Urinary bladder (tissue), 3 donors: ENCODE measurements at regions not wholly inside any gene's neighbourhood (a gene's known extent, or its start where the extent isn't known, plus 50 kb on each side); places are given as distances from the start of the nearest gene placed in this dataset.

Source experiments
- DNase-seq: peaks from one replicate; pipeline ENCODE4 v3.0.0-alpha.2; 2015; ENCODE audit errors: extremely low spot score
- H3K27ac ChIP-seq: one replicate; pipeline ENCODE4 v1.5.1; 2013; ENCODE audit warnings: low read depth, mild to moderate bottlenecking, moderate library complexity
- H3K36me3 ChIP-seq: one replicate; pipeline ENCODE4 v1.6.1; 2013; ENCODE audit warnings: mild to moderate bottlenecking, moderate library complexity; ENCODE audit not compliant: insufficient read depth
- H3K4me1 ChIP-seq: one replicate; pipeline ENCODE4 v1.6.1; 2013; ENCODE audit warnings: mild to moderate bottlenecking, moderate library complexity; ENCODE audit not compliant: insufficient read depth
- H3K4me3 ChIP-seq: one replicate; pipeline ENCODE4 v1.5.1; 2013; ENCODE audit warnings: low read depth, low read length
- WGBS: extraction: QIAGEN DNeasy Blood & Tissue Kit; methylation state at CpG from one replicate; pipeline ENCODE4 v1.1.7; 2013; 5-methylcytosine and 5-hydroxymethylcytosine counted together
- donor health status: healthy with polysubstance abuse.
- donor health status: healthy.

- Histone ChIP-seq H3K4me3 (no peak overlapping the region), H3K36me3 (no peaks in the 10 kb centered on the region), H3K4me1 (no peaks in the 10 kb centered on the region), H3K27ac (no peak overlapping the region)
- DNase-seq, result no peak
- WGBS, result 18% methylated on average over 7 of the region's 7 CpGs
Observed at GRCh38 chr3:72123908-72124441, 339.0 kb upstream of the PROK2 start.

- no peak for DNase-seq
- no peaks in the 10 kb centered on the region for H3K4me1 ChIP-seq
- H3K27ac ChIP-seq, result no peak overlapping the region
- 83% methylated on average over 5 of the region's 5 CpGs for WGBS
- no peak overlapping the region for H3K4me3 ChIP-seq
- no peaks in the 10 kb centered on the region for H3K36me3 ChIP-seq
Observed at GRCh38 chr3:72120806-72121778, 336.1 kb upstream of the PROK2 start.

DNA sequence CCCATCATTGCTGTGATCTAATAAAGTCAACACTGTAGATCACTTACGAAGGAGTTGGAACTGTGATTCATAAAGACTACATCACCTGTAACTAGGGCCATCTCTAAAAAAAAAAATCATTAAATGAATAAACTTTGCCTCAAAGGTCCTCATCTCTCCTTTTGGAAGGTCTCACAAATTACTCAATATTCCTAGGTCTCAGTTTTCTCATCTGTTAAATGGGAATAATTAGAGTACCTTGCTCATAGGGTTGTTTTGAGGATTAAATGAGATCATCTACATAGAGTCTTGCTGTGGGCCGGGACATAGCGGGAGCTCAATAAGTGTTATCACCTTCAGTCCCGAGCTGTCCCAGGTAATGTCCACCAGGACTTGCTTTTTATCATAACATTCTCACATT, 335.1 kb upstream of the PROK2 start:
- no peak for DNase-seq
- Histone ChIP-seq H3K36me3 (no peaks in the 10 kb centered on the region), H3K4me1 (no peaks in the 10 kb centered on the region), H3K27ac (no peak overlapping the region), H3K4me3 (no peak overlapping the region)
- 96% methylated on average over 4 of the region's 4 CpGs for WGBS

- Histone ChIP-seq H3K27ac (no peak overlapping the region), H3K36me3 (no peaks in the 10 kb centered on the region), H3K4me3 (no peak overlapping the region), H3K4me1 (no peaks in the 10 kb centered on the region)
- DNase-seq, result no peak
Observed at GRCh38 chr3:72118628-72119027, 333.7 kb upstream of the PROK2 start.

GRCh38 chr3:72116226-72116625, 331.3 kb upstream of the PROK2 start:
- WGBS, result 94% methylated on average over 7 of the region's 7 CpGs
- no peak for DNase-seq
- H3K36me3 ChIP-seq, result no peaks in the 10 kb centered on the region
- H3K27ac ChIP-seq, result no peak overlapping the region
- H3K4me3 ChIP-seq, result no peak overlapping the region
- no peaks in the 10 kb centered on the region for H3K4me1 ChIP-seq

DNA sequence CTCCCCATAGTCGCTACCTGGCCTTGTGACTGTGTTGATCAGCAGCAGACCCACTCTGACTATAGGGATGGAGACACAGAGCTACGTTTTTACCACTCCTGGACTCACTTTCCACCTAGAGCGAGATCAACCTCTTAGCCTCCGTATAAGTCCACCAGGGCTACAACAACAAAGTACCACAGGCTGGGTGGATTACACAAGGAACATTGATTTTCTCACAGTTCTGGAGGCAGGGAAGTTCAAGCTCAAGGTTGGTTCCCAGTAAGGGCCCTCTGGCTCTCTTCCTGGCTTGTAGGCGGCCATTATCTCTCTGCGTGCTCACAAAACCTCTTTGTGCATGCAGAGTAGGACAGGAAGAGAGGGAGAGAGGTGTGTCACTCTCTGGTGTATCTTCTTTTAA, 330.4 kb upstream of the PROK2 start:
- H3K36me3 ChIP-seq, result no peaks in the 10 kb centered on the region
- H3K4me1 ChIP-seq, result no peaks in the 10 kb centered on the region
- no peak for DNase-seq
- no peak overlapping the region for H3K4me3 ChIP-seq
- 98% methylated on average over 6 of the region's 6 CpGs for WGBS
- no peak overlapping the region for H3K27ac ChIP-seq

DNA sequence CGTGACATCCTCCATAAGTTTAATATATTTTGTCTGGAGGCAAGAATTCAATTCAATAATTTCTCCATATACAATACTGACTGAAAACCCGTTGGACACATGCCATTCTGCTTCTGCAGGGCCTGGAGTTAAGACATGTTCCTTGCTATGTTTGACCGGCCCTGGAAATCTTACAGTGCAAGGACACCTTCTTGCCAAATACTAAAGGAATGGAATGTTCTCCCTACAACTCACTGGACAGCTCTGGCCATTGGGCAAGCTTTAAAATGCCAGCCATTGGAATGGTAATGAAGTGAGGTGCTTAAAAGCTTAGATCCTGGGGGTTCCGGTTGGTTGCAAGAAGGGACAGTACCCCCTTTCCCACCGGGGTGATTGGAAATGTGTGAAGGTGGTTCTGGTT, 329.8 kb upstream of the PROK2 start:
- no peaks in the 10 kb centered on the region for H3K4me1 ChIP-seq
- WGBS, result 70% methylated on average over 5 of the region's 5 CpGs
- H3K27ac ChIP-seq, result no peak overlapping the region
- no peaks in the 10 kb centered on the region for H3K36me3 ChIP-seq
- no peak for DNase-seq
- H3K4me3 ChIP-seq, result no peak overlapping the region

GRCh38 chr3:72113964-72114363, 329.0 kb upstream of the PROK2 start:
- H3K27ac ChIP-seq, result no peak overlapping the region
- no peak overlapping the region for H3K4me3 ChIP-seq
- no peaks in the 10 kb centered on the region for H3K4me1 ChIP-seq
- WGBS, result 97% methylated on average over 3 of the region's 3 CpGs
- no peaks in the 10 kb centered on the region for H3K36me3 ChIP-seq
- DNase-seq, result no peak

GRCh38 chr3:72113564-72113963, 328.6 kb upstream of the PROK2 start:
- no peak overlapping the region for H3K4me3 ChIP-seq
- no peaks in the 10 kb centered on the region for H3K36me3 ChIP-seq
- H3K27ac ChIP-seq, result no peak overlapping the region
- 84% methylated on average over 1 of the region's 1 CpG for WGBS
- DNase-seq, result no peak
- H3K4me1 ChIP-seq, result no peaks in the 10 kb centered on the region

DNA sequence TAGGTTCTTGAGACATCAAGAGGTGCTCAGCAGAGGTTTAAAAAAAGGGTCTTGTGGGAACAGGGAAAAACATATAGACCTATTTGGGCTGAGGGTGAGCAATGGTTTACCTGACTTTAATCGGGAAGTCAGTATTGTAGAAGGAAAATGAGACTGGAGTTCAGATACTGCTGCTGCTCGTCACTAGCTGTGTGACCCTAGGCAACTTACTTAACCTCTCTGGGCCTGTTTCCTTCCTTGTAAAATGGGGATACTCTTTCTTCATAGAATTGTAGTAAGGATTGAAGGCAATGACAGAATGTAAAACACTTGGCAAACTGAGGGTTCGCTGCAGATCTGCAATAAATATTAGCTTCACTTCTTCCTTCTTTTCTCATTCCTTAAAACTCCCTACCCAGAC, 327.5 kb upstream of the PROK2 start:
- H3K36me3 ChIP-seq, result no peaks in the 10 kb centered on the region
- H3K4me1 ChIP-seq, result no peaks in the 10 kb centered on the region
- WGBS, result 90% methylated on average over 3 of the region's 3 CpGs
- no peak overlapping the region for H3K4me3 ChIP-seq
- H3K27ac ChIP-seq, result no peak overlapping the region
- no peak for DNase-seq

GRCh38 chr3:72111265-72112205, 326.6 kb upstream of the PROK2 start:
- no peak for DNase-seq
- Histone ChIP-seq H3K4me3 (no peak overlapping the region), H3K4me1 (no peaks in the 10 kb centered on the region), H3K36me3 (no peaks in the 10 kb centered on the region), H3K27ac (no peak overlapping the region)
- 52% methylated on average over 7 of the region's 7 CpGs for WGBS

GRCh38 chr3:72109327-72110259, 324.6 kb upstream of the PROK2 start:
- 70% methylated on average over 17 of the region's 17 CpGs for whole genome bisulfite sequencing
- no peaks in the 10 kb centered on the region for H3K4me1 ChIP-seq
- DNase-seq, result no peak
- H3K27ac ChIP-seq, result no peak overlapping the region
- H3K4me3 ChIP-seq, result no peak overlapping the region
- H3K36me3 ChIP-seq, result no peaks in the 10 kb centered on the region

DNA sequence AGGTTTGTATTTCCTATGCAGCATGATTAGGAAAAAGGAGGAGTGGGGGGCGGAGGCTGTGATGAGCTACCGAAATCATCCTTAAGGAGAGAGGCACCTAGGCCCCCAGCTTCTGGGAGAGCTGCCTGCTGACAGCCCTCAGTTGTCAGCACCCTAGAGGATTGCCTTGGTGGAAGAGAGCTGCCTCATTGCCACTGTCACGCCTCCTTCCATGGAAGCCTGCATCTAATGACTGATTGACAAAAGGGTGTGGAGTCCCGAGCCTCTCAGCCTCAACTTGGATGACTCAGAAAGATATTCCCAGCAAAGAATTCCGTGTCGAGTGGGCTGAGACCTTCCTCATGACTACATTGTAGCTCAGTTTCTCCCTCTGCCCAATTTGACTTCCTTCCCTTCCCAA, 320.4 kb upstream of the PROK2 start:
- no peak overlapping the region for H3K4me3 ChIP-seq
- H3K4me1 ChIP-seq, result no peaks in the 10 kb centered on the region
- H3K36me3 ChIP-seq, result no peaks in the 10 kb centered on the region
- H3K27ac ChIP-seq, result no peak overlapping the region
- 82% methylated on average over 6 of the region's 6 CpGs for WGBS
- DNase-seq, result no peak
